Calu3 (cell line): ENCODE measurements at regions not wholly inside any gene's neighbourhood (a gene's known extent, or its start where the extent isn't known, plus 50 kb on each side); places are given as distances from the start of the nearest gene placed in this dataset.

Experiments
- BruUV-seq: library from RNA; stranded (reverse); fragments of 400-500 nt; replicated peaks from 2 replicates; lab custom pipeline; 2021; lab: Mats Ljungman, UMichigan
- CTCF ChIA-PET: fragments of 300-600 bp; sonication (Branson Sonifier 250); formaldehyde crosslinking; loops from one replicate; lab custom pipeline; 2022; ENCODE audit warnings: antibody characterized with exemption; lab: Charles Lee
- DNase-seq: peaks from one replicate; pipeline ENCODE4 v3.0.0; 2022
- H3K27ac Mint-ChIP-seq: one replicate; pipeline ENCODE4 v1.8.0; 2022; ENCODE audit warnings: mixed read lengths; ENCODE audit not compliant: unreplicated experiment
- H3K27me3 Mint-ChIP-seq: one replicate; pipeline ENCODE4 v1.8.0; 2022; ENCODE audit warnings: mixed read lengths; ENCODE audit not compliant: unreplicated experiment
- H3K36me3 Mint-ChIP-seq: one replicate; pipeline ENCODE4 v1.8.0; 2022; ENCODE audit warnings: mild to moderate bottlenecking, moderate library complexity, mixed read lengths; ENCODE audit not compliant: insufficient read depth, unreplicated experiment
- H3K4me1 Mint-ChIP-seq: one replicate; pipeline ENCODE4 v1.8.0; 2022; ENCODE audit warnings: mild to moderate bottlenecking, low read depth, mixed read lengths; ENCODE audit not compliant: unreplicated experiment
- H3K4me3 Mint-ChIP-seq: one replicate; pipeline ENCODE4 v1.8.0; 2022; ENCODE audit warnings: mild to moderate bottlenecking, low read depth, moderate library complexity, mixed read lengths; ENCODE audit not compliant: unreplicated experiment
- H3K9me3 Mint-ChIP-seq: one replicate; pipeline ENCODE4 v1.8.0; 2022; ENCODE audit warnings: low read depth, mixed read lengths; ENCODE audit not compliant: unreplicated experiment
- CTCF ChIP-seq: fragments of 200-600 bp; IDR thresholded peaks from one replicate; pipeline ENCODE4 v1.8.0; 2022; ENCODE audit warnings: antibody characterized with exemption; ENCODE audit not compliant: unreplicated experiment
- intact Hi-C: fragments of 100-400 bp; cut with micrococcal nuclease; formaldehyde crosslinking; loops from one replicate; pipeline ENCODE4 v1.10.0; 2022; ENCODE audit not compliant: unreplicated experiment

DNA sequence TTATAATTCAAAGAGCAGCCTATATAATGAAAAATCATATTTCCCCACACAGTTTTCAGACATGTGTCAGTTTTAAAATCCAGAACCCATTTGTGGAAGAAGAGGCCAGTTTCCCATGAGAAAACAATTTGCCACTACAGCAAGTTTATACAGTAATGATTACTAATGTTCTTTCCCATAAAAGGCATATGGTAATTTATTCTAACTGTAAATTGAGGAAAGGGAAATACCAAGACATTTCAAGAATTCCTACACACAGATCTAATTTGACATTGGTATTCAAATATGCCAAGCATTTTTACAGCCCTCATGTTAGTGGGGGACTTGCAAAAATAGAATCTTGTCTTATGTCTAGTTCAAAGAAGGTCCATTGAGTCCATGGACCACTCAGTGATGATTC, 1368.6 kb downstream of the FSTL5 start:
- no peak for DNase-seq
- Mint-ChIP-seq H3K4me1 (peaks cover 8% of the 10 kb centered on the region), H3K27me3 (no peaks in the 10 kb centered on the region), H3K27ac (no peak overlapping the region), H3K36me3 (peaks cover 5% of the 10 kb centered on the region), H3K9me3 (peaks cover 5% of the 10 kb centered on the region), H3K4me3 (no peak overlapping the region)
- CTCF ChIA-PET, result no interaction called here
- intact Hi-C loops, result no loop called here
- no peak for TF ChIP-seq CTCF
- no TSS peak for BruUV-seq

DNA sequence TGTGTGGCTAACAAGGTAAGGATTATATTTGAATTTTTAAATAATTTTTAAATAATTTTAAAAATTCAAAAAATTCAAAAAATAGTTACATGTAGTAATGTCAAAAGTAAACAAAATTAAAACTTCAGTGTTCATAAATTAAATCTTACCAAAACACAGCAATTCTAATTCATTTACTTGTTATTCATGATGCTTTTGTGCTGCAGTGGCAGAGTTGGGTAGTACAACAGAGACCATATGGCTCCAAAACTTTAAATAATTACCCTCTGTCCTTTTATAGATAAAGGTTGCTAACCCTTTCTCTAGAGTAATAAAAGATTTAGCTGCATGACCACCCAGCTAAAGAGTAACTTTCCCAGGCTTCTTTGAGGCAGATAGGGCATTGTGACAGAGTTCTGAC, 1355.6 kb downstream of the FSTL5 start:
- intact Hi-C loops, result no loop called here
- Mint-ChIP-seq H3K4me3 (no peak overlapping the region), H3K27ac (no peak overlapping the region), H3K9me3 (peaks cover 4% of the 10 kb centered on the region), H3K36me3 (peaks cover 10% of the 10 kb centered on the region), H3K4me1 (peaks cover 23% of the 10 kb centered on the region), H3K27me3 (no peaks in the 10 kb centered on the region)
- BruUV-seq, result no TSS peak
- no peak for DNase-seq
- TF ChIP-seq CTCF, result no peak
- CTCF ChIA-PET, result no interaction called here

- peaks cover 4% of the 10 kb centered on the region for H3K9me3 Mint-ChIP-seq
- peaks cover 30% of the 10 kb centered on the region for H3K4me1 Mint-ChIP-seq
- no peaks in the 10 kb centered on the region for H3K27me3 Mint-ChIP-seq
- no peak for DNase-seq
- intact Hi-C loops, result no loop called here
- no TSS peak for BruUV-seq
- peaks cover 16% of the 10 kb centered on the region for H3K36me3 Mint-ChIP-seq
- H3K27ac Mint-ChIP-seq, result no peak overlapping the region
- no peak for TF ChIP-seq CTCF
- H3K4me3 Mint-ChIP-seq, result no peak overlapping the region
- CTCF ChIA-PET, result no interaction called here
These were observed 1354.2 kb downstream of the FSTL5 start for GRCh38 chr4:160809576-160809975.

- Mint-ChIP-seq H3K27me3 (no peaks in the 10 kb centered on the region), H3K27ac (no peak overlapping the region), H3K9me3 (peaks cover 6% of the 10 kb centered on the region), H3K4me1 (peaks cover 35% of the 10 kb centered on the region), H3K4me3 (no peak overlapping the region), H3K36me3 (peaks cover 20% of the 10 kb centered on the region)
- CTCF ChIA-PET, result no interaction called here
- DNase-seq, result no peak
- intact Hi-C loops, result no loop called here
- no TSS peak for BruUV-seq
- TF ChIP-seq CTCF, result no peak
These were observed 1353.4 kb downstream of the FSTL5 start for GRCh38 chr4:160810424-160810823.

DNA sequence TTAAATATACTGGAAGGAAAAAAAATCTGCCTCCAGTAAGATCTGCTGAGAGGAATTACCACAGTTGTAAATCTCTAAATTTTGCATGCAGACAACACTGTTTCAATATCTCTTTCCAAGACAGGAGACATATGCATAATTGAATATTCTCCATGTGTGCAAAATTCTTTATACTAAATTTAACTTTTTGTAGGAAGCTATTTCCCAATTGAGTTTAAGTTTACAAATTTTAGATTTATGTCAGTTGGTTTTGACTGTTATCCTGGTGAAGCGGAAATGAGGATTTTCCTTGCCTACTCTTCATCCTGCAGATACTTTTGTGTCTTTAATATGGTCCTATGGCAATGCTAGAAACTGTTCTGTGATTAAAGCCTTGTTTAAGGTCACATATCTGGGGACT, 1352.9 kb downstream of the FSTL5 start:
- BruUV-seq, result no TSS peak
- no peak for DNase-seq
- H3K36me3 Mint-ChIP-seq, result peaks cover 20% of the 10 kb centered on the region
- CTCF ChIA-PET, result no interaction called here
- H3K4me3 Mint-ChIP-seq, result no peak overlapping the region
- intact Hi-C loops, result no loop called here
- H3K27ac Mint-ChIP-seq, result no peak overlapping the region
- TF ChIP-seq CTCF, result no peak
- H3K27me3 Mint-ChIP-seq, result no peaks in the 10 kb centered on the region
- peaks cover 6% of the 10 kb centered on the region for H3K9me3 Mint-ChIP-seq
- H3K4me1 Mint-ChIP-seq, result peaks cover 35% of the 10 kb centered on the region
